ENCODE measurements at regions not wholly inside any gene's neighbourhood (a gene's known extent, or its start where the extent isn't known, plus 50 kb on each side); places are given as distances from the start of the nearest gene placed in this dataset.

DNA sequence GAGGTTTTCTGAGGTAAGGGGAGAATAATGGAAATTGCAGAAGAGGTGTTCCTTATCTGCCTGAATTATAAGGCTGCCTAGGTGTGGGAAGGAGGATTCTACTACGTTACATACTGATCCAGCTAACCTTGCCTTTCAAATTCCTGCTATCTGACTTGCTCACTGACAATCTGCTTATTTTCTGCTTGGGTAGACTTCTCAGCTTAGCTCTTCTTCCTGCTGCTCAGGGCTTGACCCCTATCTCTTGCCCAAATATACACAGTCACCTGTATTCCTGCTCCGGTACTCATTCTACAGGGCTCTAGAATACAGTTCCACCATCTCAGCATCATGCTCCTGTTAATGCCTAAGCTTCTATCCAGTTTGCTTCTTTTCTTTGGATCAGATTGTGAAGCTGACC, 1607.6 kb downstream of the OLFM4 start:
- no peak for DNase-seq (ENCODE audit: insufficient read length, low spot score)
- TF ChIP-seq POLR2A (IDR thresholded peaks at IDR 0.05; ENCODE audit: low read depth, low read length) (no peak), PAX5 (IDR thresholded peaks at IDR 0.05; ENCODE audit: insufficient read depth, low read length, severe bottlenecking) (no peak), POLR2AphosphoS5 (IDR thresholded peaks at IDR 0.05; ENCODE audit: low read depth, low read length) (no peak), TAF1 (IDR thresholded peaks at IDR 0.05; ENCODE audit: low read depth, low read length) (no peak), SPI1 (IDR thresholded peaks at IDR 0.05; ENCODE audit: low read depth, low read length) (no peak), POU2F2 (IDR thresholded peaks at IDR 0.05; ENCODE audit: low read depth, low read length) (no peak)
- FAIRE-seq = no peak

DNA sequence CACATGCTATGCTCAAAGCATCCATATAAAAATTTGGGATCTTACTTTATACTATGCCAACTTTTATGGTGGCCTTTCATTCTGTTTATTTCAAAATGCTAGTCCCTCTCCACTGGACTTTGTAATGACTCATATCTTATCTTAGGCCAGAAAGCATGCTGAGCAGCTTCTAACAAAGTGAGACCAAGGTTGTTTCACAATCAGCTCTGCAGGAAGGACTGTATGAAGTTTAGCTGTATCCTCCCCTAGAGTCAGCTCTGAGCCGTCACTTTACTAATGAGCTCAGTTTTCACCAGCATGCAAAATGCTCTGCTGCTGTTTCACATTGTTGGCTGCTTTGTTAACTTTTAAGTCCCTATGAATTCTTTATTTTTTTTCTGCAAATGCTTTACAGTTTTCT, 1608.8 kb downstream of the OLFM4 start:
- DNase-seq (ENCODE audit: insufficient read length, low spot score) (no peak), FAIRE-seq (no peak)
- no peak for TF ChIP-seq POLR2A (IDR thresholded peaks at IDR 0.05; ENCODE audit: low read depth, low read length)

DNA sequence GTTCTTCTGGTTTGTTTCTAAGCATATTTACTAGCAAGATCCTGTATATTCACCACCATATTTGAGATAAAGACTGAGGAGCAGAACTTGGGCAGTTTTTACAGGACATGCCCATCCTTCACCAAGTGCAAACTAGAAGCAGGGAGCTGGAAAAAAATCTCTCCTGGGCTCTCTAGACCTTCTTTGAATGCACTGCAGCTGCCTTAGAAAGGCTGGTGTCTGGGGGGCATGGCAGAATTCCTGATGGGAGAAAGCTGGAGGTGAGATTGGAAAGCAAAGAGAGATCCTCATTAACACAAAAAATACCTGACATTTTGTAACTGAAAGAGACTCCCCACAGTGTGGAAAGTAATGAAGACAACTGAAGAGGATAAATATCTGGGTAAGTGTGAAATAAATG, 1612.1 kb downstream of the OLFM4 start:
- FAIRE-seq (no peak), DNase-seq (ENCODE audit: insufficient read length, low spot score) (no peak)
- TF ChIP-seq SPI1 (IDR thresholded peaks at IDR 0.05; ENCODE audit: low read depth, low read length) (no peak), TAF1 (IDR thresholded peaks at IDR 0.05; ENCODE audit: low read depth, low read length) (no peak), POLR2AphosphoS5 (IDR thresholded peaks at IDR 0.05; ENCODE audit: low read depth, low read length) (no peak), PAX5 (IDR thresholded peaks at IDR 0.05; ENCODE audit: insufficient read depth, low read length, severe bottlenecking) (no peak), POLR2A (IDR thresholded peaks at IDR 0.05; ENCODE audit: low read depth, low read length) (no peak), POU2F2 (IDR thresholded peaks at IDR 0.05; ENCODE audit: low read depth, low read length) (no peak)

DNA sequence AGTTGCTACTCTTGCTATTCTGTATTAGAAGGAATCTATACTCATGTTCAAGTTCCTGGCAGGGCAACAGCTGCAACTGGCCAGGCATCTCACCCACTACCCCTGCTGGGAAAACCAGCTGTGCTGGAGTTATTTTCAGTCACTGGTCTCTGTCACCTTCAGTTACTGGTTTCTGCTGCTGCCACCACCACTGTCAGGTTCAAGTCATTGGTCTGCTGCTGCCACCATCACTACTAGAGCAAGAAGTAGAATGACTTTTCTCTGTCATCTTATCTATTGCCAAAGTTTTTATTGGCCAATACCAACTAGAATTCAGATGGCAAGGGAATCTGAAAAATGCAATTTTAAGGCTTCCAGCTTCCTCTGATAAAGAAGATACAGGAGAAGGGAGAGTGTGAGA, 1615.2 kb downstream of the OLFM4 start:
- TF ChIP-seq SPI1 (IDR thresholded peaks at IDR 0.05; ENCODE audit: low read depth, low read length) (no peak), POLR2AphosphoS5 (IDR thresholded peaks at IDR 0.05; ENCODE audit: low read depth, low read length) (no peak)
- FAIRE-seq = no peak
- no peak for DNase-seq (ENCODE audit: insufficient read length, low spot score)

DNA sequence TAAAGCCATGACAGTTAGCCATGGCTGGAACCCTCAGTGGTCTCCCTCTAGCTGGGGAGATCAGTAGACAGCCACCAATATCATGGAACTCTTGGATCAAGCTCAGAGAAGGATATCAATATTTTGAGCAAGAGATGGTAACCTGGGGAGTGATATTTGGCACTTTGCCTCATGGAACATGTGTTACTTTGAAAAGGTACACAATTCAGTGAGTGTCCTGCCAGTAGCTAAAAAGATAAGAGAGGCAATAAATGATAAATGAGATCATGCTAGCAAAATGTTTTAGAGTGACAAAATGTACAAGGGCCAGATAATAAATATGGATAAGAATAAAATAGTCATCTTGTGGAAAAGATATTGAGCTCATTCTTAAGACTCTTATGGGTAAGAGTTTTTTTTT, 1618.7 kb downstream of the OLFM4 start:
- FAIRE-seq (no peak), DNase-seq (ENCODE audit: insufficient read length, low spot score) (no peak)
- TF ChIP-seq TAF1 (IDR thresholded peaks at IDR 0.05; ENCODE audit: low read depth, low read length) = no peak
- TF ChIP-seq SPI1 (IDR thresholded peaks at IDR 0.05; ENCODE audit: low read depth, low read length) = no peak
- no peak for TF ChIP-seq POU2F2 (IDR thresholded peaks at IDR 0.05; ENCODE audit: low read depth, low read length)
- TF ChIP-seq POLR2AphosphoS5 (IDR thresholded peaks at IDR 0.05; ENCODE audit: low read depth, low read length) = no peak
- TF ChIP-seq POLR2A (IDR thresholded peaks at IDR 0.05; ENCODE audit: low read depth, low read length) = no peak
- TF ChIP-seq PAX5 (IDR thresholded peaks at IDR 0.05; ENCODE audit: insufficient read depth, low read length, severe bottlenecking) = no peak

DNA sequence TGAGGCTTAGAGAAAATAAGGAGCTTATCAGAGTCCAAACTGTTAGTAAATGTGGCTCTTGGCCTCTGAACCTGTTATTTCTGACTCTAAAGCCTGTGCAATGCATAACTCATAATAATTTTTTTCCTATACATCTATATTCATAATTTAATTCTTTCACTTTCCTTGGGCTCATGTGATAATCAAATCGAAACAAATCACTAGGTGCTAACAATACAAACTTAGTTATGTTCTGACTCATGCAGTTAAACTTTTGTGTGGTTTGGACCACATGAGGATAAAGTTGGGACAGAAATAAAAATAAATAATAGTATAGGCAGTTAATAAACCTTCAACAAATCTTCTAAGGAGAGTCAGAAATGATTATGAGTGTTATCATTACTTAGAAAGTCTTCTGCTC, 1629.0 kb downstream of the OLFM4 start:
- TF ChIP-seq TAF1 (IDR thresholded peaks at IDR 0.05; ENCODE audit: low read depth, low read length) = no peak
- no peak for TF ChIP-seq PAX5 (IDR thresholded peaks at IDR 0.05; ENCODE audit: insufficient read depth, low read length, severe bottlenecking)
- TF ChIP-seq SPI1 (IDR thresholded peaks at IDR 0.05; ENCODE audit: low read depth, low read length) = no peak
- TF ChIP-seq POLR2AphosphoS5 (IDR thresholded peaks at IDR 0.05; ENCODE audit: low read depth, low read length) = no peak
- no peak for TF ChIP-seq POLR2A (IDR thresholded peaks at IDR 0.05; ENCODE audit: low read depth, low read length)
- TF ChIP-seq POU2F2 (IDR thresholded peaks at IDR 0.05; ENCODE audit: low read depth, low read length) = no peak
- FAIRE-seq = no peak
- no peak for DNase-seq (ENCODE audit: insufficient read length, low spot score)

DNA sequence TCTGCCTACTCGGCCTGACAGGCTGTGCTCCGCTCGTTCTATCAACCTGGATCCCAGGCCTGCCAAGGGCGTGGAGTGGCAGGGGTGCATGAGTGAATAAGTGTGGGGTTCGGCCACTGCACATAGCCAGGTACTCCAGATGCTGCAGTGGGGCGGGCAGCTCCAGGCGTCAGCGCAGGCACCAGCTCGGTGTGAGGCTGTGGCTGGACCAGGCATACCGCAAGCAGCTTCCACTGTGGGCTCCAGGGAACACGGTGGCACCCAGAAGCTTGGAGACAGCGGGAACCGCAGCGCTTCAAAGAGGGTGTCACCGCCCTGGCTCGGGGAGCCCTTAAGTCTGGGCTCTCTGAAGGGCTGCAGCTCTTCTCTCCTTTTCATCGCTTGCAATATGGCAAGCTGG, 1630.2 kb downstream of the OLFM4 start:
- no peak for FAIRE-seq
- no peak for TF ChIP-seq POLR2A (IDR thresholded peaks at IDR 0.05; ENCODE audit: low read depth, low read length)

DNA sequence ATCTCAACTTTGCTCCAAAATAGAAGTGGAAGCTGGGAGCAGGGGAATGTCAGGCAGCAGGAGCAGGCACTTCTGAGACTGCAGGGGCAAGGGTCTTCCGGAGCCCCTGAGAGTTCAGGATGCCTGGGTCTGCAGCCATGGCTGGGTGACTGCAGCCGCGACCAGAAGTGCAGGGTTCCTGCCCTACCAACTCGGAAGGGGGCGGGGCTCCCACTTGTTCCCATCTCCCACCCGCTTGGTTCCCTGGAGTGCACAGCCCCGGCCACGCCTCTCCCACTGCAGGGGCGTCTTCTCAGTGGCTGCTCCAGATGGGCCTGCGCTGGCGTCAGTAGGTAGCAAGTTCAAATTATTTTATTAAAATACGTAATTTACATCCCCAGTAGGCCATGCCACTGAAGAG, 1631.7 kb downstream of the OLFM4 start:
- no peak for FAIRE-seq
- DNase-seq (ENCODE audit: insufficient read length, low spot score) = no peak
- TF ChIP-seq TAF1 (IDR thresholded peaks at IDR 0.05; ENCODE audit: low read depth, low read length) = no peak
- no peak for TF ChIP-seq POLR2A (IDR thresholded peaks at IDR 0.05; ENCODE audit: low read depth, low read length)
- TF ChIP-seq POU2F2 (IDR thresholded peaks at IDR 0.05; ENCODE audit: low read depth, low read length) = no peak
- no peak for TF ChIP-seq POLR2AphosphoS5 (IDR thresholded peaks at IDR 0.05; ENCODE audit: low read depth, low read length)
- TF ChIP-seq SPI1 (IDR thresholded peaks at IDR 0.05; ENCODE audit: low read depth, low read length) = no peak

More for the DNA sequence above, 1630.2 kb downstream of the OLFM4 start:
- no peak for DNase-seq (ENCODE audit: insufficient read length, low spot score)

DNA sequence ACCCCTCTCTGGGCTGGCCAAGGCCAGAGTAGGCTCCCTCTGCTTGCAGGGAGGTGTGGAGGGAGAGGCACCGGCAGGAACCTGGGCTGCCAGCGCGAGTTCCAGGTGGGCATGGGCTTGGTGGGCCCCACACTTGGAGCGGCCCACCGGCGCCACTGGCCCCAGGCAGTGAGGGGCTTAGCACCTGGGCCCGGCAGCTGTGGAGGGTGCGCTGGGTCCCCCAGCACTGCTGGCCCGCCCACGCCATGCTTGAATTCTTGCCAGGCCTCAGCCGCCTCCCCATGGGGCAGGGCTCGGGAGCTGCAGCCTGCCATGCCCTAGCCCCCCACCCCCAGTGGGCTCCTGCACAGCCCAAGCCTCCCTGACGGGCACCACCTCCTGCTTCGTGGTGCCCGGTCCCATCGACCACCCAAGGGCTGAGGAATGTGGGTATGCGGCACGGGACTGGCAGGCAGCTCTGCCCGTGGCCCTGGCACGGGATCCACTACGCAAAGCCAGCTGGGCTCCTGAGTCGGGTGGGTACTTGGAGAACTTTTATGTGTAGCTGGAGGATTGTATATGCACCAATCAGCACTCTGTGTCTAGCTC, 1648.0 kb downstream of the OLFM4 start:
- TF ChIP-seq POLR2AphosphoS5 (IDR thresholded peaks at IDR 0.05; ENCODE audit: low read depth, low read length) (no peak), TAF1 (IDR thresholded peaks at IDR 0.05; ENCODE audit: low read depth, low read length) (no peak), POU2F2 (IDR thresholded peaks at IDR 0.05; ENCODE audit: low read depth, low read length) (no peak), SPI1 (IDR thresholded peaks at IDR 0.05; ENCODE audit: low read depth, low read length) (no peak)
- FAIRE-seq (no peak), DNase-seq (ENCODE audit: insufficient read length, low spot score) (no peak)

DNA sequence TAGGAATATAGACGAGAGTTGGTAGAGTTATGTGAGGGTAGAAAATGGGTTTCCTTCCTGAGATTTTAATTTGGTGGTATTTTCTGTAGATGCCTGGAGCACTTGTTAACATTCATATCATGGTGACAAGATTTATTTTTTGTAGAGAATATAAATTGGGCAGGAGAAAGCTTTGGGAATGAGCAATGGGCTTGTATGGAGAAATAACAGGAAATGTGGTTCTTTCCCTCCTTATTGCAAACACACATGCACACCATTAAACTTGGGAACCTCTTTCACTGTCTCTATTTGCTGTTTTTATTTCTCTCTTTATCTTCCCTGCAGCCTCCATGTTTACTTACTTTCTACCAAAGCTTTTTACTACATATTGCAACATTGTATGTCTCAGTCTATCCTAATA, 1653.6 kb downstream of the OLFM4 start:
- no peak for FAIRE-seq
- TF ChIP-seq PAX5 (IDR thresholded peaks at IDR 0.05; ENCODE audit: insufficient read depth, low read length, severe bottlenecking) = no peak
- no peak for TF ChIP-seq TAF1 (IDR thresholded peaks at IDR 0.05; ENCODE audit: low read depth, low read length)
- no peak for TF ChIP-seq POU2F2 (IDR thresholded peaks at IDR 0.05; ENCODE audit: low read depth, low read length)
- TF ChIP-seq POLR2A (IDR thresholded peaks at IDR 0.05; ENCODE audit: low read depth, low read length) = no peak
- no peak for TF ChIP-seq SPI1 (IDR thresholded peaks at IDR 0.05; ENCODE audit: low read depth, low read length)
- TF ChIP-seq POLR2AphosphoS5 (IDR thresholded peaks at IDR 0.05; ENCODE audit: low read depth, low read length) = no peak
- no peak for DNase-seq (ENCODE audit: insufficient read length, low spot score)

DNA sequence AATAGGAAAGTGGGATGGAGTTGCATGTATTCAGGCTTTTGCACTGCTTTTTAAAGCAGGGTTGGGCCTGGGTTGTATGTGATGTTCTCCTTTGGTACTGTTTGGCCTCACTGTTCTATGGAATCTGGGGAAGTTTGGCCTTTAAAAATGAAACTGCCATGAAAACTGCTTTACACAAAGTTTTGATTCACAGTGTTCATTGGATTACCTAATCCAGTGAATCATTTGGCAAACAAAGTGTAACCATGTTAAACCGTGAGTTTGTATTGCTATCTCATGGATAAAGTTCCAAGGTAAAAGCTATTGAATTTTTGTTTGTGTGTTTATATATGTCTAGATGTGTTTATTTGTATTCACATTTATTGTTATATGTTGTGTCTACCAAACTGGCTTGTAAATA, 1658.6 kb downstream of the OLFM4 start:
- FAIRE-seq (no peak), DNase-seq (ENCODE audit: insufficient read length, low spot score) (no peak)
- no peak for TF ChIP-seq POLR2AphosphoS5 (IDR thresholded peaks at IDR 0.05; ENCODE audit: low read depth, low read length)
- TF ChIP-seq TAF1 (IDR thresholded peaks at IDR 0.05; ENCODE audit: low read depth, low read length) = no peak
- no peak for TF ChIP-seq SPI1 (IDR thresholded peaks at IDR 0.05; ENCODE audit: low read depth, low read length)
- no peak for TF ChIP-seq POU2F2 (IDR thresholded peaks at IDR 0.05; ENCODE audit: low read depth, low read length)
- TF ChIP-seq PAX5 (IDR thresholded peaks at IDR 0.05; ENCODE audit: insufficient read depth, low read length, severe bottlenecking) = no peak
- TF ChIP-seq POLR2A (IDR thresholded peaks at IDR 0.05; ENCODE audit: low read depth, low read length) = no peak
